ENCODE measurements at regions not wholly inside any gene's neighbourhood (a gene's known extent, or its start where the extent isn't known, plus 50 kb on each side); places are given as distances from the start of the nearest gene placed in this dataset.

GRCh38 chr3:10747341-10747740, 68.7 kb upstream of the SLC6A11 start:
- Histone ChIP-seq H3K9ac (no peak overlapping the region), H3K9me3 (ENCODE audit: low read depth) (no peaks in the 10 kb centered on the region), H3K27me3 (peaks cover 56% of the 10 kb centered on the region), H3K4me3 (no peak overlapping the region), H3F3A (ENCODE audit: low read depth) (no peaks in the 10 kb centered on the region), H4K20me1 (ENCODE audit: low read depth) (no peaks in the 10 kb centered on the region), H3K27ac (no peak overlapping the region), H3K79me2 (ENCODE audit: low read depth) (no peaks in the 10 kb centered on the region), H3K4me1 (peaks cover 6% of the 10 kb centered on the region), H3K36me3 (no peaks in the 10 kb centered on the region), H2AFZ (replicated peaks) (no peak overlapping the region), H3K4me2 (no peak overlapping the region)
- DNase-seq (ENCODE audit: low spot score): no peak
- TF ChIP-seq CTCF (IDR thresholded peaks at IDR 0.05) (no peak), EZH2 (IDR thresholded peaks at IDR 0.05) (no peak), EZH2phosphoT487 (IDR thresholded peaks at IDR 0.05) (no peak)
- no peaks in the 10 kb centered on the region for H3K36me3 Mint-ChIP-seq
- no peaks in the 10 kb centered on the region for H3K4me1 Mint-ChIP-seq
- peaks cover 17% of the 10 kb centered on the region for H3K27me3 Mint-ChIP-seq (ENCODE audit: insufficient read depth, low read depth)
- no peaks in the 10 kb centered on the region for H3K9me3 Mint-ChIP-seq
- H3K4me3 Mint-ChIP-seq: no peak overlapping the region
- H3K27ac Mint-ChIP-seq: no peak overlapping the region

- Histone ChIP-seq H3K9ac (no peak overlapping the region), H3K4me2 (no peak overlapping the region), H3K79me2 (ENCODE audit: low read depth) (no peaks in the 10 kb centered on the region), H2AFZ (replicated peaks) (no peak overlapping the region), H3K4me1 (peaks cover 6% of the 10 kb centered on the region), H3K36me3 (no peaks in the 10 kb centered on the region), H3F3A (ENCODE audit: low read depth) (no peaks in the 10 kb centered on the region), H3K4me3 (no peak overlapping the region), H3K27me3 (peaks cover 62% of the 10 kb centered on the region), H3K27ac (no peak overlapping the region), H4K20me1 (ENCODE audit: low read depth) (no peaks in the 10 kb centered on the region), H3K9me3 (ENCODE audit: low read depth) (no peaks in the 10 kb centered on the region)
- peaks cover 19% of the 10 kb centered on the region for H3K27me3 Mint-ChIP-seq (ENCODE audit: insufficient read depth, low read depth)
- DNase-seq (ENCODE audit: low spot score): no peak
- no peak overlapping the region for H3K4me3 Mint-ChIP-seq
- no peaks in the 10 kb centered on the region for H3K36me3 Mint-ChIP-seq
- no peaks in the 10 kb centered on the region for H3K4me1 Mint-ChIP-seq
- no peak overlapping the region for H3K27ac Mint-ChIP-seq
- TF ChIP-seq EZH2 (IDR thresholded peaks at IDR 0.05) (no peak), EZH2phosphoT487 (IDR thresholded peaks at IDR 0.05) (no peak), CTCF (IDR thresholded peaks at IDR 0.05) (no peak)
- H3K9me3 Mint-ChIP-seq: no peaks in the 10 kb centered on the region
These were observed 68.0 kb upstream of the SLC6A11 start for GRCh38 chr3:10748040-10748439.

- Histone ChIP-seq H2AFZ (replicated peaks) (no peak overlapping the region), H3K27ac (no peak overlapping the region), H3K9me3 (ENCODE audit: low read depth) (no peaks in the 10 kb centered on the region), H3K9ac (no peak overlapping the region), H3K79me2 (ENCODE audit: low read depth) (no peaks in the 10 kb centered on the region), H3K27me3 (peaks cover 78% of the 10 kb centered on the region), H3K4me2 (no peak overlapping the region), H3F3A (ENCODE audit: low read depth) (no peaks in the 10 kb centered on the region), H3K36me3 (no peaks in the 10 kb centered on the region), H3K4me1 (no peaks in the 10 kb centered on the region), H3K4me3 (no peak overlapping the region), H4K20me1 (ENCODE audit: low read depth) (peaks cover 5% of the 10 kb centered on the region)
- Mint-ChIP-seq H3K4me1 (no peaks in the 10 kb centered on the region), H3K36me3 (no peaks in the 10 kb centered on the region), H3K27me3 (ENCODE audit: insufficient read depth, low read depth) (peaks cover 23% of the 10 kb centered on the region), H3K27ac (no peak overlapping the region), H3K9me3 (no peaks in the 10 kb centered on the region), H3K4me3 (no peak overlapping the region)
- DNase-seq (ENCODE audit: low spot score): peak; percentile 85
- TF ChIP-seq EZH2phosphoT487 (IDR thresholded peaks at IDR 0.05): no peak
- TF ChIP-seq EZH2 (IDR thresholded peaks at IDR 0.05): no peak
- no peak for TF ChIP-seq CTCF (IDR thresholded peaks at IDR 0.05)
These were observed 62.1 kb upstream of the SLC6A11 start for GRCh38 chr3:10753964-10754363.
